GM23338 (cell line): ENCODE measurements at regions not wholly inside any gene's neighbourhood (a gene's known extent, or its start where the extent isn't known, plus 50 kb on each side); places are given as distances from the start of the nearest gene placed in this dataset.

Experiments
- ATAC-seq: fragments of 200-7000 bp; cut with Tn5 transposase; 3 replicates; pipeline ENCODE4 v1.9.1; 2020
- DNase-seq: peaks from one replicate; pipeline ENCODE4 v3.0.0-alpha.2; 2015; ENCODE audit warnings: low spot score
- H2AFZ ChIP-seq: fragments of 200-600 bp; sonication (generic); 2 replicates; pipeline ENCODE4 v1.8.0; 2016; ENCODE audit warnings: antibody characterized with exemption, mild to moderate bottlenecking, moderate library complexity
- H3F3A ChIP-seq: fragments of 200-600 bp; sonication (generic); replicated peaks from 2 replicates; pipeline ENCODE4 v1.8.0; 2017; ENCODE audit warnings: antibody characterized with exemption, mixed run types, low read depth
- H3K27ac ChIP-seq: fragments of 200-600 bp; sonication (generic); 2 replicates; pipeline ENCODE4 v1.6.1; 2016; ENCODE audit warnings: low read depth
- H3K27me3 ChIP-seq: fragments of 200-600 bp; sonication (generic); 2 replicates; pipeline ENCODE4 v1.8.0; 2016; ENCODE audit warnings: mild to moderate bottlenecking, mixed run types, moderate library complexity; ENCODE audit not compliant: insufficient read depth
- H3K36me3 ChIP-seq: fragments of 200-600 bp; sonication (generic); 2 replicates; pipeline ENCODE4 v1.8.0; 2016; ENCODE audit warnings: mild to moderate bottlenecking; ENCODE audit not compliant: insufficient read depth
- H3K4me1 ChIP-seq: fragments of 200-600 bp; sonication (generic); 2 replicates; pipeline ENCODE4 v1.8.0; 2016; ENCODE audit warnings: mild to moderate bottlenecking, moderate library complexity; ENCODE audit not compliant: insufficient read depth
- H3K4me2 ChIP-seq: fragments of 200-600 bp; sonication (generic); 2 replicates; pipeline ENCODE4 v1.7.1; 2017; ENCODE audit warnings: mixed run types
- H3K4me3 ChIP-seq: fragments of 200-600 bp; sonication (generic); 2 replicates; pipeline ENCODE4 v1.6.1; 2016; ENCODE audit warnings: mixed run types
- H3K79me2 ChIP-seq: fragments of 200-600 bp; sonication (generic); replicated peaks from 2 replicates; pipeline ENCODE4 v1.8.0; 2017; ENCODE audit warnings: mild to moderate bottlenecking; ENCODE audit not compliant: insufficient read depth
- H3K9me2 ChIP-seq: fragments of 200-600 bp; sonication (generic); 2 replicates; pipeline ENCODE4 v1.8.0; 2017; ENCODE audit not compliant: insufficient read depth
- H4K20me1 ChIP-seq: fragments of 200-600 bp; sonication (generic); replicated peaks from 2 replicates; pipeline ENCODE4 v1.8.0; 2017; ENCODE audit warnings: mild to moderate bottlenecking; ENCODE audit not compliant: insufficient read depth
- H3K27ac Mint-ChIP-seq: 2 replicates; pipeline ENCODE4 v1.8.0; 2020; ENCODE audit warnings: inconsistent platforms, mild to moderate bottlenecking, moderate library complexity, mixed read lengths
- H3K27me3 Mint-ChIP-seq: 3 replicates; pipeline ENCODE4 v1.8.0; 2022; ENCODE audit warnings: low read depth, mild to moderate bottlenecking, moderate library complexity, mixed read lengths, inconsistent platforms; ENCODE audit not compliant: insufficient read depth, poor library complexity
- H3K36me3 Mint-ChIP-seq: 3 replicates; pipeline ENCODE4 v1.8.0; 2021; ENCODE audit warnings: low read depth, mild to moderate bottlenecking, inconsistent platforms, moderate library complexity, mixed read lengths
- H3K4me1 Mint-ChIP-seq: 3 replicates; pipeline ENCODE4 v1.8.0; 2020; ENCODE audit warnings: mild to moderate bottlenecking, inconsistent platforms, mixed read lengths
- H3K4me3 Mint-ChIP-seq: 3 replicates; pipeline ENCODE4 v1.8.0; 2021; ENCODE audit warnings: moderate library complexity, mild to moderate bottlenecking, inconsistent platforms, mixed read lengths
- H3K9me3 Mint-ChIP-seq: 3 replicates; pipeline ENCODE4 v1.8.0; 2020; ENCODE audit warnings: moderate library complexity, mild to moderate bottlenecking, inconsistent platforms, mixed read lengths
- CREB1 ChIP-seq: fragments of 250-450 bp; sonication (Bioruptor Pico); IDR thresholded peaks from 2 replicates; pipeline ENCODE4 v1.5.0; 2020; ENCODE audit warnings: low read depth, mild to moderate bottlenecking, moderate library complexity
- CTCF ChIP-seq, 2 experiments: fragments of 200-600 bp in 1 of 2; sonication (generic) in 1 of 2; conservative IDR thresholded peaks; 2 replicates each; pipeline versions ENCODE4 v1.5.1 to v1.6.1; 2016 to 2017; ENCODE audit warnings: antibody characterized with exemption in 2 of 2, low read depth in 2 of 2, mild to moderate bottlenecking in 2 of 2, moderate library complexity in 1 of 2
- ETS1 ChIP-seq: IDR thresholded peaks from 2 replicates; pipeline ENCODE4 v1.6.1; 2016; ENCODE audit warnings: antibody characterized with exemption
- EZH2 ChIP-seq: fragments of 200-600 bp; sonication (generic); IDR thresholded peaks from one replicate; pipeline ENCODE4 v1.8.0; 2017; ENCODE audit warnings: antibody characterized with exemption, mild to moderate bottlenecking, low read depth; ENCODE audit not compliant: unreplicated experiment
- NANOG ChIP-seq: IDR thresholded peaks from 2 replicates; pipeline ENCODE4 v1.6.1; 2016; ENCODE audit warnings: antibody characterized with exemption, borderline replicate concordance
- ZNF331 ChIP-seq: fragments of 250-450 bp; sonication (Bioruptor Pico); IDR thresholded peaks from 2 replicates; pipeline ENCODE4 v1.5.0; 2020; ENCODE audit warnings: low read depth, mild to moderate bottlenecking, moderate library complexity
- TF ChIP-seq, protein P1 (sequence below): fragments of 250-450 bp; sonication (Bioruptor Pico); IDR thresholded peaks from 2 replicates; pipeline ENCODE4 v1.5.0; 2020; ENCODE audit warnings: mild to moderate bottlenecking, moderate library complexity

DNA sequence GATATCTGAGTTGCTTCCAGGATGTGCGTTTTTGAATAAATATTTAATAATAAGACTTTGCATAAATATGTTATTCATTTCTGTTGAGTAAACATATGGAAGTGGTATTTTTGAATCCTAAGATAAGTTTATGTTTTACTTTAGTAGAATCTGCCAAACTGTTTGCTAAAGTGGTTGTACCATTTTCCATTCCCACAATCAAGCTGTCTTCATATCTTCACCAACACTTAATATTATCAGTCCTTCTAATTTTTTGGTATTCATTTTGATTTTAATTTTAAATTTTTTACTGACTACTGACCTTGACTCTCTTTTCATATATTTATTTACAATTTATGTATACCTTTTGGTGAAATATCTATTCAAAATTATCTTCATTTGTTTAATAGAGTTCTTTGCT, 293.9 kb upstream of the PTCHD4 start (continued):
- TF ChIP-seq, protein P1, sequence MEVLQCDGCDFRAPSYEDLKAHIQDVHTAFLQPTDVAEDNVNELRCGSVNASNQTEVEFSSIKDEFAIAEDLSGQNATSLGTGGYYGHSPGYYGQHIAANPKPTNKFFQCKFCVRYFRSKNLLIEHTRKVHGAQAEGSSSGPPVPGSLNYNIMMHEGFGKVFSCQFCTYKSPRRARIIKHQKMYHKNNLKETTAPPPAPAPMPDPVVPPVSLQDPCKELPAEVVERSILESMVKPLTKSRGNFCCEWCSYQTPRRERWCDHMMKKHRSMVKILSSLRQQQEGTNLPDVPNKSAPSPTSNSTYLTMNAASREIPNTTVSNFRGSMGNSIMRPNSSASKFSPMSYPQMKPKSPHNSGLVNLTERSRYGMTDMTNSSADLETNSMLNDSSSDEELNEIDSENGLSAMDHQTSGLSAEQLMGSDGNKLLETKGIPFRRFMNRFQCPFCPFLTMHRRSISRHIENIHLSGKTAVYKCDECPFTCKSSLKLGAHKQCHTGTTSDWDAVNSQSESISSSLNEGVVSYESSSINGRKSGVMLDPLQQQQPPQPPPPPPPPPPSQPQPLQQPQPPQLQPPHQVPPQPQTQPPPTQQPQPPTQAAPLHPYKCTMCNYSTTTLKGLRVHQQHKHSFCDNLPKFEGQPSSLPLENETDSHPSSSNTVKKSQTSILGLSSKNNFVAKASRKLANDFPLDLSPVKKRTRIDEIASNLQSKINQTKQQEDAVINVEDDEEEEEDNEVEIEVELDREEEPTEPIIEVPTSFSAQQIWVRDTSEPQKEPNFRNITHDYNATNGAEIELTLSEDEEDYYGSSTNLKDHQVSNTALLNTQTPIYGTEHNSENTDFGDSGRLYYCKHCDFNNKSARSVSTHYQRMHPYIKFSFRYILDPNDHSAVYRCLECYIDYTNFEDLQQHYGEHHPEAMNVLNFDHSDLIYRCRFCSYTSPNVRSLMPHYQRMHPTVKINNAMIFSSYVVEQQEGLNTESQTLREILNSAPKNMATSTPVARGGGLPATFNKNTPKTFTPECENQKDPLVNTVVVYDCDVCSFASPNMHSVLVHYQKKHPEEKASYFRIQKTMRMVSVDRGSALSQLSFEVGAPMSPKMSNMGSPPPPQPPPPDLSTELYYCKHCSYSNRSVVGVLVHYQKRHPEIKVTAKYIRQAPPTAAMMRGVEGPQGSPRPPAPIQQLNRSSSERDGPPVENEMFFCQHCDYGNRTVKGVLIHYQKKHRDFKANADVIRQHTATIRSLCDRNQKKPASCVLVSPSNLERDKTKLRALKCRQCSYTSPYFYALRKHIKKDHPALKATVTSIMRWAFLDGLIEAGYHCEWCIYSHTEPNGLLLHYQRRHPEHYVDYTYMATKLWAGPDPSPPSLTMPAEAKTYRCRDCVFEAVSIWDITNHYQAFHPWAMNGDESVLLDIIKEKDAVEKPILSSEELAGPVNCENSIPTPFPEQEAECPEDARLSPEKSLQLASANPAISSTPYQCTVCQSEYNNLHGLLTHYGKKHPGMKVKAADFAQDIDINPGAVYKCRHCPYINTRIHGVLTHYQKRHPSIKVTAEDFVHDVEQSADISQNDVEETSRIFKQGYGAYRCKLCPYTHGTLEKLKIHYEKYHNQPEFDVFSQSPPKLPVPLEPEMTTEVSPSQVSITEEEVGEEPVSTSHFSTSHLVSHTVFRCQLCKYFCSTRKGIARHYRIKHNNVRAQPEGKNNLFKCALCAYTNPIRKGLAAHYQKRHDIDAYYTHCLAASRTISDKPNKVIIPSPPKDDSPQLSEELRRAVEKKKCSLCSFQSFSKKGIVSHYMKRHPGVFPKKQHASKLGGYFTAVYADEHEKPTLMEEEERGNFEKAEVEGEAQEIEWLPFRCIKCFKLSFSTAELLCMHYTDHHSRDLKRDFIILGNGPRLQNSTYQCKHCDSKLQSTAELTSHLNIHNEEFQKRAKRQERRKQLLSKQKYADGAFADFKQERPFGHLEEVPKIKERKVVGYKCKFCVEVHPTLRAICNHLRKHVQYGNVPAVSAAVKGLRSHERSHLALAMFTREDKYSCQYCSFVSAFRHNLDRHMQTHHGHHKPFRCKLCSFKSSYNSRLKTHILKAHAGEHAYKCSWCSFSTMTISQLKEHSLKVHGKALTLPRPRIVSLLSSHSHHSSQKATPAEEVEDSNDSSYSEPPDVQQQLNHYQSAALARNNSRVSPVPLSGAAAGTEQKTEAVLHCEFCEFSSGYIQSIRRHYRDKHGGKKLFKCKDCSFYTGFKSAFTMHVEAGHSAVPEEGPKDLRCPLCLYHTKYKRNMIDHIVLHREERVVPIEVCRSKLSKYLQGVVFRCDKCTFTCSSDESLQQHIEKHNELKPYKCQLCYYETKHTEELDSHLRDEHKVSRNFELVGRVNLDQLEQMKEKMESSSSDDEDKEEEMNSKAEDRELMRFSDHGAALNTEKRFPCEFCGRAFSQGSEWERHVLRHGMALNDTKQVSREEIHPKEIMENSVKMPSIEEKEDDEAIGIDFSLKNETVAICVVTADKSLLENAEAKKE, result no peak
- TF ChIP-seq ZNF331 (CRISPR knock-in tag), result no peak
- no peak for TF ChIP-seq CTCF (conservative IDR thresholded peaks at IDR 0.05; ENCODE audit: low read depth in 2 of 2)
- TF ChIP-seq EZH2, result no peak
- TF ChIP-seq ETS1, result no peak

- Histone ChIP-seq H3F3A (no peaks in the 10 kb centered on the region), H3K27me3 (no peaks in the 10 kb centered on the region), H3K4me3 (no peak overlapping the region), H3K36me3 (no peaks in the 10 kb centered on the region), H2AFZ (no peak overlapping the region), H3K4me1 (no peaks in the 10 kb centered on the region), H3K27ac (no peak overlapping the region), H3K9me2 (no peaks in the 10 kb centered on the region), H3K79me2 (no peaks in the 10 kb centered on the region), H4K20me1 (no peaks in the 10 kb centered on the region), H3K4me2 (no peak overlapping the region)
- H3K36me3 Mint-ChIP-seq, result no peaks in the 10 kb centered on the region; the same call in 2 of the 3 replicates
- H3K9me3 Mint-ChIP-seq, result no peaks in the 10 kb centered on the region; the same call in 2 of the 3 replicates
- no peak overlapping the region for H3K27ac Mint-ChIP-seq
- ATAC-seq, result no peak
- no peak overlapping the region for H3K4me3 Mint-ChIP-seq
- no peaks in the 10 kb centered on the region for H3K4me1 Mint-ChIP-seq
- no peaks in the 10 kb centered on the region for H3K27me3 Mint-ChIP-seq
- DNase-seq, result no peak
- no peak for TF ChIP-seq CREB1
- no peak for TF ChIP-seq NANOG
- TF ChIP-seq, protein P1, result no peak
These were observed 292.6 kb upstream of the PTCHD4 start for GRCh38 chr6:48403587-48403986.
